SK-N-SH (cell line): ENCODE measurements at regions not wholly inside any gene's neighbourhood (a gene's known extent, or its start where the extent isn't known, plus 50 kb on each side); places are given as distances from the start of the nearest gene placed in this dataset.

ENCODE experiments used
- CTCF ChIA-PET: fragments of 300-600, 350-600 bp; formaldehyde crosslinking; extraction: SDS; loops from one replicate; lab custom pipeline; 2021; lab: Yijun Ruan, JAX
- POLR2A ChIA-PET: fragments of 350-600 bp; sonication (Branson Sonifier 250); formaldehyde crosslinking; extraction: SDS; loops from one replicate; lab custom pipeline; 2020; ENCODE audit warnings: antibody characterized with exemption, inconsistent platforms; lab: Yijun Ruan, JAX
- DNase-seq: peaks from one replicate; pipeline ENCODE4 v3.0.0; 2012
- H2AFZ ChIP-seq: fragments of 200-600 bp; sonication (generic); 2 replicates; pipeline ENCODE4 v1.8.1; 2016; ENCODE audit warnings: antibody characterized with exemption, mild to moderate bottlenecking, low read depth
- H3F3A ChIP-seq: fragments of 200-600 bp; sonication (generic); replicated peaks from 2 replicates; pipeline ENCODE3; 2016; ENCODE audit warnings: antibody characterized with exemption, mild to moderate bottlenecking; ENCODE audit not compliant: insufficient read depth
- H3K27ac ChIP-seq, 2 experiments: fragments of 200-500 bp in 1 of 2; fragments of 200-600 bp in 1 of 2; sonication (Bioruptor generic) in 1 of 2; sonication (generic), shearing (Covaris generic) in 1 of 2; 2 replicates each; pipeline versions ENCODE4 v1.5.1 to v1.6.1; 2014 to 2016; ENCODE audit warnings: low read depth in 2 of 2, inconsistent platforms in 1 of 2, low read length in 1 of 2, mild to moderate bottlenecking in 1 of 2, mixed read lengths in 1 of 2
- H3K27me3 ChIP-seq: fragments of 200-600 bp; sonication (generic), shearing (Covaris generic); 2 replicates; pipeline ENCODE4 v1.6.1; 2016; ENCODE audit warnings: mixed run types; ENCODE audit not compliant: insufficient read depth
- H3K36me3 ChIP-seq, 2 experiments: fragments of 200-500 bp in 1 of 2; fragments of 200-600 bp in 1 of 2; sonication (Bioruptor generic) in 1 of 2; sonication (generic) in 1 of 2; replicated peaks in 1 of 2; 2 replicates each; pipeline versions ENCODE3 to v1.5.1; 2014 to 2016; ENCODE audit warnings: low read length in 1 of 2, mild to moderate bottlenecking in 1 of 2; ENCODE audit not compliant: insufficient read depth in 2 of 2, control insufficient read depth in 1 of 2
- H3K4me1 ChIP-seq, 2 experiments: fragments of 200-500 bp in 1 of 2; fragments of 200-600 bp in 1 of 2; sonication (Bioruptor generic) in 1 of 2; sonication (generic), shearing (Covaris generic) in 1 of 2; 2 replicates each; pipeline versions ENCODE4 v1.5.1 to v1.6.1; 2014 to 2016; ENCODE audit warnings: low read depth in 1 of 2, low read length in 1 of 2, mixed run types in 1 of 2; ENCODE audit not compliant: insufficient read depth in 2 of 2, control insufficient read depth in 1 of 2
- H3K4me2 ChIP-seq: fragments of 200-600 bp; sonication (generic), shearing (Covaris generic); 2 replicates; pipeline ENCODE4 v1.6.1; 2017; ENCODE audit warnings: mixed run types
- H3K4me3 ChIP-seq, 2 experiments: fragments of 200-500 bp in 1 of 2; fragments of 200-600 bp in 1 of 2; sonication (Bioruptor generic) in 1 of 2; sonication (generic), shearing (Covaris generic) in 1 of 2; 2 replicates each; pipeline versions ENCODE4 v1.5.1 to v1.8.1; 2014 to 2016; ENCODE audit warnings: low read depth in 2 of 2, inconsistent platforms in 1 of 2, low read length in 1 of 2, mild to moderate bottlenecking in 1 of 2, mixed read lengths in 1 of 2, moderate library complexity in 1 of 2
- H3K79me2 ChIP-seq: fragments of 200-600 bp; sonication (generic); 2 replicates; pipeline ENCODE4 v1.8.1; 2017; ENCODE audit warnings: mild to moderate bottlenecking; ENCODE audit not compliant: insufficient read depth
- H3K9ac ChIP-seq: fragments of 200-600 bp; sonication (generic); 2 replicates; pipeline ENCODE4 v1.6.1; 2017; ENCODE audit warnings: mixed run types
- H3K9me2 ChIP-seq: fragments of 200-600 bp; sonication (generic); 2 replicates; pipeline ENCODE4 v1.6.1; 2017; ENCODE audit warnings: mixed run types
- H3K9me3 ChIP-seq: fragments of 200-600 bp; sonication (generic); 2 replicates; pipeline ENCODE4 v1.6.1; 2017; ENCODE audit warnings: mixed run types, mild to moderate bottlenecking, moderate library complexity
- H4K20me1 ChIP-seq: fragments of 200-600 bp; sonication (generic); 2 replicates; pipeline ENCODE4 v1.6.1; 2017; ENCODE audit warnings: mild to moderate bottlenecking, mixed run types; ENCODE audit not compliant: insufficient read depth
- FOXM1 ChIP-seq: IDR thresholded peaks from 2 replicates; pipeline ENCODE4 v1.4.0; 2012; ENCODE audit warnings: low read depth, mild to moderate bottlenecking
- MAX ChIP-seq: IDR thresholded peaks from 2 replicates; pipeline ENCODE4 v1.4.0; 2012; ENCODE audit warnings: low read depth
- MXI1 ChIP-seq: IDR thresholded peaks from 2 replicates; pipeline ENCODE4 v1.6.1; 2012; ENCODE audit warnings: mild to moderate bottlenecking, low read depth, low read length, improper control_type of control experiment
- SMC3 ChIP-seq: IDR thresholded peaks from 2 replicates; pipeline ENCODE4 v1.6.1; 2012; ENCODE audit warnings: low read depth, low read length, improper control_type of control experiment
- TAF1 ChIP-seq: IDR thresholded peaks from 2 replicates; pipeline ENCODE4 v1.6.1; 2012; ENCODE audit warnings: low read depth, mild to moderate bottlenecking, low read length, moderate library complexity, borderline replicate concordance
- TEAD4 ChIP-seq: IDR thresholded peaks from 2 replicates; pipeline ENCODE4 v1.4.0; 2012; ENCODE audit warnings: mild to moderate bottlenecking, borderline replicate concordance; ENCODE audit not compliant: insufficient read depth
- USF1 ChIP-seq: IDR thresholded peaks from 2 replicates; pipeline ENCODE4 v1.4.0; 2012; ENCODE audit warnings: low read depth, borderline replicate concordance
- YY1 ChIP-seq: IDR thresholded peaks from 2 replicates; pipeline ENCODE4 v1.4.0; 2012; ENCODE audit warnings: low read depth, mild to moderate bottlenecking
- WGBS: methylation state at CpG from one replicate; pipeline ENCODE4 v1.1.6; 2017; ENCODE audit warnings: low lambda C conversion rate; 5-methylcytosine and 5-hydroxymethylcytosine counted together

GRCh38 chr6:63475707-63476106 is 96.6 kb upstream of the LOC128125822 start:
- POLR2A ChIA-PET, result no interaction called here
- TF ChIP-seq FOXM1 (no peak), SMC3 (no peak)
- H3K36me3 ChIP-seq, result no peaks in the 10 kb centered on the region
- no peak overlapping the region for H3K4me3 ChIP-seq
- no peaks in the 10 kb centered on the region for H3K9me3 ChIP-seq
- CTCF ChIA-PET, result no interaction called here
- H3K79me2 ChIP-seq, result no peaks in the 10 kb centered on the region
- no peak overlapping the region for H3K9ac ChIP-seq
- H3F3A ChIP-seq, result no peaks in the 10 kb centered on the region
- WGBS, result 30% methylated on average over 1 of the region's 1 CpG
- no peak overlapping the region for H3K27ac ChIP-seq
- no peak overlapping the region for H2AFZ ChIP-seq
- no peaks in the 10 kb centered on the region; the same call in 1 of the 2 replicates for H3K27me3 ChIP-seq
- no peak overlapping the region for H3K4me2 ChIP-seq
- H3K4me1 ChIP-seq, result no peaks in the 10 kb centered on the region
- H4K20me1 ChIP-seq, result no peaks in the 10 kb centered on the region
- DNase-seq, result no peak
- no peaks in the 10 kb centered on the region for H3K9me2 ChIP-seq

GRCh38 chr6:63476302-63476701 is 96.0 kb upstream of the LOC128125822 start:
- Histone ChIP-seq H3K4me1 (no peaks in the 10 kb centered on the region), H3K9me2 (no peaks in the 10 kb centered on the region), H2AFZ (no peak overlapping the region), H3K79me2 (no peaks in the 10 kb centered on the region), H3K4me3 (no peak overlapping the region), H3K9ac (no peak overlapping the region), H3K4me2 (no peak overlapping the region), H3K27ac (no peak overlapping the region), H3K36me3 (no peaks in the 10 kb centered on the region), H4K20me1 (no peaks in the 10 kb centered on the region), H3K27me3 (no peaks in the 10 kb centered on the region; the same call in 1 of the 2 replicates), H3K9me3 (no peaks in the 10 kb centered on the region), H3F3A (no peaks in the 10 kb centered on the region)
- DNase-seq, result no peak
- TF ChIP-seq MXI1, result no peak
- TF ChIP-seq TAF1, result no peak
- no peak for TF ChIP-seq TEAD4
- no peak for TF ChIP-seq USF1
- WGBS, result 3% methylated on average over 3 of the region's 3 CpGs
- ChIA-PET CTCF (no interaction called here), POLR2A (no interaction called here)

- Histone ChIP-seq H3K4me2 (no peak overlapping the region), H3K27ac (no peak overlapping the region), H3K9ac (no peak overlapping the region), H3K36me3 (no peaks in the 10 kb centered on the region), H3K27me3 (no peaks in the 10 kb centered on the region; the same call in 1 of the 2 replicates), H3K9me3 (no peaks in the 10 kb centered on the region), H3K79me2 (no peaks in the 10 kb centered on the region), H3K9me2 (no peaks in the 10 kb centered on the region), H3F3A (no peaks in the 10 kb centered on the region), H3K4me3 (no peak overlapping the region), H3K4me1 (no peaks in the 10 kb centered on the region), H2AFZ (no peak overlapping the region), H4K20me1 (no peaks in the 10 kb centered on the region)
- POLR2A ChIA-PET, result no interaction called here
- CTCF ChIA-PET, result no interaction called here
- no peak for TF ChIP-seq MAX
- TF ChIP-seq MXI1, result no peak
- TF ChIP-seq YY1, result no peak
- WGBS, result 39% methylated on average over 6 of the region's 6 CpGs
- no peak for DNase-seq
Measured at GRCh38 chr6:63477422-63478040, 94.7 kb upstream of the LOC128125822 start.
